OCI-LY3 (cell line): ENCODE measurements at regions not wholly inside any gene's neighbourhood (a gene's known extent, or its start where the extent isn't known, plus 50 kb on each side); places are given as distances from the start of the nearest gene placed in this dataset.

Experiments used
- H2AFZ ChIP-seq: fragments of 200-600, 300-600 bp; shearing (Covaris generic); 2 replicates; pipeline ENCODE4 v1.6.0; 2014; ENCODE audit warnings: antibody characterized with exemption, low read depth, low read length
- H3K27ac ChIP-seq: fragments of 200-600, 300-600 bp; sonication (generic); 2 replicates; pipeline ENCODE4 v1.5.1; 2014; ENCODE audit warnings: mild to moderate bottlenecking, low read length, moderate library complexity, mixed read lengths
- H3K27me3 ChIP-seq: fragments of 200-600, 300-600 bp; sonication (generic); 2 replicates; pipeline ENCODE4 v1.6.1; 2014; ENCODE audit warnings: low read depth, low read length, mixed read lengths
- H3K36me3 ChIP-seq: fragments of 200-600, 300-600 bp; sonication (generic); replicated peaks from 2 replicates; pipeline ENCODE3; 2014; ENCODE audit warnings: low read depth, low read length, mixed read lengths
- H3K4me1 ChIP-seq: fragments of 300-600, 200-600 bp; sonication (generic); 2 replicates; pipeline ENCODE4 v1.6.1; 2014; ENCODE audit warnings: low read length, mixed read lengths
- H3K4me2 ChIP-seq: fragments of 200-600, 300-600 bp; sonication (generic); 2 replicates; pipeline ENCODE4 v1.6.1; 2014; ENCODE audit warnings: low read length, mixed read lengths
- H3K4me3 ChIP-seq: fragments of 300-600, 200-600 bp; sonication (generic); 2 replicates; pipeline ENCODE4 v1.5.1; 2014; ENCODE audit warnings: antibody characterized with exemption, mild to moderate bottlenecking, low read length, moderate library complexity
- H3K79me2 ChIP-seq: fragments of 300-600, 200-600 bp; shearing (Covaris generic); 2 replicates; pipeline ENCODE4 v1.6.1; 2014; ENCODE audit warnings: mild to moderate bottlenecking, low read length, mixed read lengths
- H3K9ac ChIP-seq: fragments of 300-600, 200-600 bp; shearing (Covaris generic); 2 replicates; pipeline ENCODE4 v1.6.0; 2014; ENCODE audit warnings: mild to moderate bottlenecking, low read length, moderate library complexity
- H3K9me3 ChIP-seq: fragments of 200-600, 300-600 bp; shearing (Covaris generic); 2 replicates; pipeline ENCODE4 v1.6.1; 2014; ENCODE audit warnings: low read length, mixed read lengths; ENCODE audit not compliant: insufficient read depth
- H4K20me1 ChIP-seq: fragments of 200-600, 300-600 bp; sonication (generic); 2 replicates; pipeline ENCODE4 v1.6.1; 2016; ENCODE audit warnings: low read length, mixed read lengths; ENCODE audit not compliant: insufficient read depth
- EZH2phosphoT487 ChIP-seq: fragments of 200-600 bp; shearing (Covaris generic); IDR thresholded peaks from 2 replicates; pipeline ENCODE4 v1.6.1; 2018; ENCODE audit warnings: antibody characterized with exemption, mixed run types, low read depth
- TF ChIP-seq, protein P1 (sequence below): fragments of 200-600, 300-600 bp; sonication (generic); IDR thresholded peaks from 2 replicates; pipeline ENCODE4 v1.5.1; 2014; ENCODE audit warnings: antibody characterized with exemption, low read length, low read depth

DNA sequence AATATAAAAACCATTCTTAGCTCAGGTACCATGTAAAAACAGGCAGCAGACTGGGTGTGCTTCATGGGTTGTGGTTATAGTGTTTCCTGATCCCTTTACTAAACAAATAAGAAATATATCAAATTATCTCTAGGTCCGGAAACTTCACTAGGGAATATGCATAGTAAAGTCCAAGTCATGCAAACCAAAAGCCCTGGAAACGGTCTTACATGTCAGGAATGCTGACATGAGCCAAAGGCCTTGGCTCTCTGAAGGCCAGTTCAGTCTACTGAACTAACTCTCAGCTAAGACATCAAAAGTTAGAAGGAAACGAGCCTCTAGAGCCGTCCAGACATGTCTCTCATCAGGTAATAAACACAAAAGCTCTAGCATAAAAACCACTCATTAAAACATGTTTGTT lies 778.9 kb upstream of the ZNF608 start:
- no peaks in the 10 kb centered on the region for H3K4me1 ChIP-seq
- H3K9me3 ChIP-seq = no peaks in the 10 kb centered on the region
- no peaks in the 10 kb centered on the region for H3K27me3 ChIP-seq
- no peak overlapping the region for H3K4me3 ChIP-seq
- H3K27ac ChIP-seq = no peak overlapping the region
- H3K4me2 ChIP-seq = no peak overlapping the region
- TF ChIP-seq, protein P1, sequence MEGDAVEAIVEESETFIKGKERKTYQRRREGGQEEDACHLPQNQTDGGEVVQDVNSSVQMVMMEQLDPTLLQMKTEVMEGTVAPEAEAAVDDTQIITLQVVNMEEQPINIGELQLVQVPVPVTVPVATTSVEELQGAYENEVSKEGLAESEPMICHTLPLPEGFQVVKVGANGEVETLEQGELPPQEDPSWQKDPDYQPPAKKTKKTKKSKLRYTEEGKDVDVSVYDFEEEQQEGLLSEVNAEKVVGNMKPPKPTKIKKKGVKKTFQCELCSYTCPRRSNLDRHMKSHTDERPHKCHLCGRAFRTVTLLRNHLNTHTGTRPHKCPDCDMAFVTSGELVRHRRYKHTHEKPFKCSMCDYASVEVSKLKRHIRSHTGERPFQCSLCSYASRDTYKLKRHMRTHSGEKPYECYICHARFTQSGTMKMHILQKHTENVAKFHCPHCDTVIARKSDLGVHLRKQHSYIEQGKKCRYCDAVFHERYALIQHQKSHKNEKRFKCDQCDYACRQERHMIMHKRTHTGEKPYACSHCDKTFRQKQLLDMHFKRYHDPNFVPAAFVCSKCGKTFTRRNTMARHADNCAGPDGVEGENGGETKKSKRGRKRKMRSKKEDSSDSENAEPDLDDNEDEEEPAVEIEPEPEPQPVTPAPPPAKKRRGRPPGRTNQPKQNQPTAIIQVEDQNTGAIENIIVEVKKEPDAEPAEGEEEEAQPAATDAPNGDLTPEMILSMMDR = no peak
- TF ChIP-seq EZH2phosphoT487 = no peak
- no peaks in the 10 kb centered on the region for H3K36me3 ChIP-seq
- H4K20me1 ChIP-seq = no peaks in the 10 kb centered on the region
- H2AFZ ChIP-seq = no peak overlapping the region
- no peak overlapping the region for H3K9ac ChIP-seq
- H3K79me2 ChIP-seq = no peaks in the 10 kb centered on the region

DNA sequence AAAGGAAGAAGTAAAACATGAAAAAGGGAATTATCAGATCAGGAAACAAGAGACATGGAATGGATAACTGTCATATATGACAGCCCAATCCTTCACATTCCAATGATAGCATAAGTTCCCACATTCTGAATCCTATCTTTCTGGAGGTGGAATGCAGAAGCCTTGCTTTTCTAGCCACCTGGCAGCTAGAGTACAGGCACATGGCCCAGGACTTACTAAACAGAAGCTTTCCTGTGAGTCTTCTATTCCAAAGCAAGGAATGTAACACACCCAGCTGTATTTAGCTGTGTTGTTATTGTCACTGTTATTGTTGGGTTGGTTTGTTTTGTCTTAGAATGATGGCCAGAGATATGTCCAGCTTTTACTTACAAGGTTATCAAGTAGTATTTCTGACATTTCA lies 780.5 kb upstream of the ZNF608 start:
- Histone ChIP-seq H4K20me1 (no peaks in the 10 kb centered on the region), H2AFZ (no peak overlapping the region), H3K9ac (no peak overlapping the region), H3K4me1 (no peaks in the 10 kb centered on the region), H3K27me3 (no peaks in the 10 kb centered on the region), H3K4me3 (no peak overlapping the region), H3K79me2 (no peaks in the 10 kb centered on the region), H3K9me3 (no peaks in the 10 kb centered on the region), H3K36me3 (no peaks in the 10 kb centered on the region), H3K4me2 (no peak overlapping the region), H3K27ac (no peak overlapping the region)
- TF ChIP-seq, protein P1 = no peak
- no peak for TF ChIP-seq EZH2phosphoT487

DNA sequence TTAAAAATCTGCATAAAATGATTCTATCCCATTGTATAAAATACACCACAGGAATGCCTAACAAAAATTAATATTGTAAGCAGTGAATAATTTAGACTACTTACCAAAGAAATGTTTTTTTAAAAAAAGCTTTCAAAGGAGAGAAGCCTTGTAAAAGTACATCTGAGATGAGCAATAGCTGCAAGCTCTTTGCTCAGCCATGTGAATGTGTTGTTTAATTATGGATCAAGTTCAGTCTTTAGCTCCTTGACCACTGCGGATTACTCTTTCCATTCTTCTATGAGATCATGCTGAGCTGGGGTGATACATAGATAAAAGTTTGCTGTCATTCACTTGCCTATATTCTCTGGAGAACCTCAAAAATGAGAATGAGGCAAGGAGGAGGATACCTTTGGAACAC lies 782.4 kb upstream of the ZNF608 start:
- Histone ChIP-seq H3K27ac (no peak overlapping the region), H3K36me3 (no peaks in the 10 kb centered on the region), H3K9ac (no peak overlapping the region), H3K4me1 (no peaks in the 10 kb centered on the region), H2AFZ (no peak overlapping the region), H3K9me3 (no peaks in the 10 kb centered on the region), H3K4me2 (no peak overlapping the region), H4K20me1 (no peaks in the 10 kb centered on the region), H3K4me3 (no peak overlapping the region), H3K27me3 (no peaks in the 10 kb centered on the region), H3K79me2 (no peaks in the 10 kb centered on the region)
- TF ChIP-seq, protein P1 = no peak
- no peak for TF ChIP-seq EZH2phosphoT487

DNA sequence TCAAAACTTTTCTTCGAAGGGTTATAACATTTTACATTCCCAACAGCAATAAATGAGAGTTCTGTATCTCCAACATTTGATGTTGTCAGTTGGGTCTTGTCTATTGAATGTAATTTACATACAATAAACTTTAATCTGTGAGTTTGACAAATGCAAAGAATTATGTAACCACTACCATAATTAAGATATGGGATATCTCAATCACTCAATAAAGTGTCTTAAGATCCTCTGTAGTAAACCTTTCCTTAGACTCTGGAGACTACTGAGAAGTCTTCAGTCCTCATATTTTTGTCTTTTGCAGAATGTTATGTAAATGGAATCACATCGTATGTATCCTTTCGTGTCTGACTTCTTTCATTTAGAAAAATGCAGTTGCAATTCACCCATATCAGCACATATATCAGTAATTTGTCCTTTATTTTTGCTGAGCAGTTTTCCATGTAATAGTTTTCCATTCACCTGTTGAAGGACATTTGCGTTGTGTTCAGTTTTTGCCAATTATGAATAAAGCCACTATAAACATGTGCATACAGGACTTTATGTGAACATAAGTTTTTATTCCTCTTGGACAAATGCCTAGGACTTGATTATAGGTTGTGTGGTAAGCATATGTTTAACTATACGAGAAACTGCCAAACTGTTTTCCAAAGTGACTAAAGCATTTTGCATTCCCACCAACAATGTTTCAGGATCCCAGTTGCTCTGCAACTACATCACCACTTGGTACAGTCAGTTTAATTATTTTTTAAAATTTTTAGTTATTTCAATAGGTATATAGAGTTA lies 784.6 kb upstream of the ZNF608 start:
- TF ChIP-seq EZH2phosphoT487 = no peak
- TF ChIP-seq, protein P1 = no peak
- Histone ChIP-seq H3K4me3 (no peak overlapping the region), H3K36me3 (no peaks in the 10 kb centered on the region), H3K4me1 (no peaks in the 10 kb centered on the region), H3K9ac (no peak overlapping the region), H3K9me3 (no peaks in the 10 kb centered on the region), H3K79me2 (no peaks in the 10 kb centered on the region), H3K27ac (no peak overlapping the region), H4K20me1 (no peaks in the 10 kb centered on the region), H3K4me2 (no peak overlapping the region), H2AFZ (no peak overlapping the region), H3K27me3 (no peaks in the 10 kb centered on the region)
